ENCODE measurements at regions not wholly inside any gene's neighbourhood (a gene's known extent, or its start where the extent isn't known, plus 50 kb on each side); places are given as distances from the start of the nearest gene placed in this dataset.

- Histone ChIP-seq H3K4me1 (ENCODE audit: control insufficient read depth in 4 of 4, insufficient read depth in 4 of 4, low read length in 3 of 4) (no peaks in the 10 kb centered on the region), H3K9me3 (ENCODE audit: control insufficient read depth in 4 of 4, low read length in 3 of 4) (no peaks in the 10 kb centered on the region), H3K4me3 (ENCODE audit: low read depth in 1 of 3, low read length in 3 of 3) (no peak overlapping the region), H3K36me3 (ENCODE audit: control insufficient read depth in 4 of 4, insufficient read depth in 3 of 4, low read depth in 1 of 4, low read length in 3 of 4) (no peaks in the 10 kb centered on the region), H3K9ac (ENCODE audit: low read depth in 1 of 2, low read length in 2 of 2) (no peak overlapping the region), H3K27ac (ENCODE audit: low read depth in 1 of 2, low read length in 2 of 2) (no peak overlapping the region), H3K27me3 (ENCODE audit: control insufficient read depth in 4 of 4, insufficient read depth in 4 of 4, low read length in 3 of 4) (peaks cover 0 to 8% (median under 1%) of the 10 kb centered on the region in 4 donors)
- TF ChIP-seq RAD21 (IDR thresholded peaks at IDR 0.05): no peak
- no peak for TF ChIP-seq ATF3 (IDR thresholded peaks at IDR 0.05)
- no peak for TF ChIP-seq CTCF (IDR thresholded peaks at IDR 0.05; ENCODE audit: low read depth, low read length, missing input control)
- TF ChIP-seq FOXA2 (IDR thresholded peaks at IDR 0.05): no peak
- no peak for TF ChIP-seq RXRA (IDR thresholded peaks at IDR 0.05)
- no peak for TF ChIP-seq FOXA1 (IDR thresholded peaks at IDR 0.05)
- no peak for TF ChIP-seq EGR1 (IDR thresholded peaks at IDR 0.05; ENCODE audit: low read depth in 2 of 2)
- TF ChIP-seq GABPA (IDR thresholded peaks at IDR 0.05 in 1 of 2, conservative IDR thresholded peaks at IDR 0.05 in 1 of 2): no peak
- TF ChIP-seq, protein P1, sequence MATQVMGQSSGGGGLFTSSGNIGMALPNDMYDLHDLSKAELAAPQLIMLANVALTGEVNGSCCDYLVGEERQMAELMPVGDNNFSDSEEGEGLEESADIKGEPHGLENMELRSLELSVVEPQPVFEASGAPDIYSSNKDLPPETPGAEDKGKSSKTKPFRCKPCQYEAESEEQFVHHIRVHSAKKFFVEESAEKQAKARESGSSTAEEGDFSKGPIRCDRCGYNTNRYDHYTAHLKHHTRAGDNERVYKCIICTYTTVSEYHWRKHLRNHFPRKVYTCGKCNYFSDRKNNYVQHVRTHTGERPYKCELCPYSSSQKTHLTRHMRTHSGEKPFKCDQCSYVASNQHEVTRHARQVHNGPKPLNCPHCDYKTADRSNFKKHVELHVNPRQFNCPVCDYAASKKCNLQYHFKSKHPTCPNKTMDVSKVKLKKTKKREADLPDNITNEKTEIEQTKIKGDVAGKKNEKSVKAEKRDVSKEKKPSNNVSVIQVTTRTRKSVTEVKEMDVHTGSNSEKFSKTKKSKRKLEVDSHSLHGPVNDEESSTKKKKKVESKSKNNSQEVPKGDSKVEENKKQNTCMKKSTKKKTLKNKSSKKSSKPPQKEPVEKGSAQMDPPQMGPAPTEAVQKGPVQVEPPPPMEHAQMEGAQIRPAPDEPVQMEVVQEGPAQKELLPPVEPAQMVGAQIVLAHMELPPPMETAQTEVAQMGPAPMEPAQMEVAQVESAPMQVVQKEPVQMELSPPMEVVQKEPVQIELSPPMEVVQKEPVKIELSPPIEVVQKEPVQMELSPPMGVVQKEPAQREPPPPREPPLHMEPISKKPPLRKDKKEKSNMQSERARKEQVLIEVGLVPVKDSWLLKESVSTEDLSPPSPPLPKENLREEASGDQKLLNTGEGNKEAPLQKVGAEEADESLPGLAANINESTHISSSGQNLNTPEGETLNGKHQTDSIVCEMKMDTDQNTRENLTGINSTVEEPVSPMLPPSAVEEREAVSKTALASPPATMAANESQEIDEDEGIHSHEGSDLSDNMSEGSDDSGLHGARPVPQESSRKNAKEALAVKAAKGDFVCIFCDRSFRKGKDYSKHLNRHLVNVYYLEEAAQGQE (IDR thresholded peaks at IDR 0.05): no peak
- TF ChIP-seq HNF4A (conservative IDR thresholded peaks at IDR 0.05): no peak
- TF ChIP-seq TAF1 (conservative IDR thresholded peaks at IDR 0.05): no peak
- no peak for TF ChIP-seq NR2F2 (IDR thresholded peaks at IDR 0.05)
- TF ChIP-seq, protein P2, sequence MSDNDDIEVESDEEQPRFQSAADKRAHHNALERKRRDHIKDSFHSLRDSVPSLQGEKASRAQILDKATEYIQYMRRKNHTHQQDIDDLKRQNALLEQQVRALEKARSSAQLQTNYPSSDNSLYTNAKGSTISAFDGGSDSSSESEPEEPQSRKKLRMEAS (IDR thresholded peaks at IDR 0.05): no peak
- TF ChIP-seq JUND (IDR thresholded peaks at IDR 0.05): no peak
- TF ChIP-seq HNF4G (IDR thresholded peaks at IDR 0.05): no peak
- WGBS: 39% methylated on average over 6 of the region's 6 CpGs
- DNase-seq (ENCODE audit: low spot score): no peak
Measured at GRCh38 chr14:106120101-106120500, 593.7 kb downstream of the TMEM121 start.

- no peaks in the 10 kb centered on the region for H3K36me3 ChIP-seq (ENCODE audit: control insufficient read depth in 4 of 4, insufficient read depth in 3 of 4, low read depth in 1 of 4, low read length in 3 of 4)
- H3K4me1 ChIP-seq (ENCODE audit: control insufficient read depth in 4 of 4, insufficient read depth in 4 of 4, low read length in 3 of 4): no peaks in the 10 kb centered on the region
- H3K9me3 ChIP-seq (ENCODE audit: control insufficient read depth in 4 of 4, low read length in 3 of 4): no peaks in the 10 kb centered on the region
- no peak overlapping the region for H3K9ac ChIP-seq (ENCODE audit: low read depth in 1 of 2, low read length in 2 of 2)
- WGBS: 63% methylated on average over 5 of the region's 5 CpGs
- H3K27ac ChIP-seq (ENCODE audit: low read depth in 1 of 2, low read length in 2 of 2): no peak overlapping the region
- peaks cover 0 to 6% (median 0%) of the 10 kb centered on the region in 4 donors for H3K27me3 ChIP-seq (ENCODE audit: control insufficient read depth in 4 of 4, insufficient read depth in 4 of 4, low read length in 3 of 4)
- H3K4me3 ChIP-seq (ENCODE audit: low read depth in 1 of 3, low read length in 3 of 3): no peak overlapping the region
- DNase-seq (ENCODE audit: low spot score): no peak
- TF ChIP-seq NR2F2 (IDR thresholded peaks at IDR 0.05) (no peak), SP1 (IDR thresholded peaks at IDR 0.05) (no peak), TAF1 (conservative IDR thresholded peaks at IDR 0.05) (no peak), JUND (IDR thresholded peaks at IDR 0.05) (no peak), HNF4A (conservative IDR thresholded peaks at IDR 0.05) (no peak), HNF4G (IDR thresholded peaks at IDR 0.05) (no peak), CTCF (IDR thresholded peaks at IDR 0.05; ENCODE audit: low read depth, low read length, missing input control) (no peak), RXRA (IDR thresholded peaks at IDR 0.05) (no peak), FOXA2 (IDR thresholded peaks at IDR 0.05) (no peak), ZBTB33 (IDR thresholded peaks at IDR 0.05) (no peak), YY1 (IDR thresholded peaks at IDR 0.05) (no peak), GABPA (IDR thresholded peaks at IDR 0.05 in 1 of 2, conservative IDR thresholded peaks at IDR 0.05 in 1 of 2) (no peak), RAD21 (IDR thresholded peaks at IDR 0.05) (no peak), FOXA1 (IDR thresholded peaks at IDR 0.05) (no peak)
- TF ChIP-seq, protein P1 (IDR thresholded peaks at IDR 0.05): no peak
Measured at GRCh38 chr14:106129274-106129673, 602.9 kb downstream of the TMEM121 start.
